ENCODE measurements at regions not wholly inside any gene's neighbourhood (a gene's known extent, or its start where the extent isn't known, plus 50 kb on each side); places are given as distances from the start of the nearest gene placed in this dataset.

GRCh38 chr1:218658899-218659298 lies 313.8 kb downstream of the TGFB2 start:
- Histone ChIP-seq H3K4ac (replicated peaks; ENCODE audit: insufficient read length, low read depth, low read length) (no peak overlapping the region), H2BK15ac (ENCODE audit: low read length) (no peak overlapping the region), H3K9me3 (ENCODE audit: insufficient read depth in 2 of 2, low read depth in 1 of 2, low read length in 1 of 2) (no peaks in the 10 kb centered on the region), H3K4me3 (ENCODE audit: extremely low read depth in 1 of 4, insufficient read depth in 2 of 4, low read depth in 3 of 4, low read length in 4 of 4) (no peak overlapping the region), H3K23me2 (ENCODE audit: low read depth, low read length) (no peaks in the 10 kb centered on the region), H3K18ac (ENCODE audit: extremely low read depth, low read length) (no peak overlapping the region), H2AFZ (ENCODE audit: low read length) (no peak overlapping the region), H4K91ac (replicated peaks; ENCODE audit: insufficient read length, low read length) (no peak overlapping the region), H2BK120ac (replicated peaks; ENCODE audit: low read depth, low read length) (no peak overlapping the region), H2AK5ac (ENCODE audit: low read depth, low read length) (no peak overlapping the region), H2BK20ac (ENCODE audit: low read length) (no peak overlapping the region), H3K14ac (ENCODE audit: insufficient read length) (no peak overlapping the region), H3K79me1 (ENCODE audit: low read depth, low read length) (no peaks in the 10 kb centered on the region), H3K36me3 (ENCODE audit: control insufficient read depth in 2 of 4, insufficient read depth in 4 of 4, low read length in 3 of 4) (no peaks in the 10 kb centered on the region), H3K27me3 (replicated peaks in 1 of 4; ENCODE audit: control insufficient read depth in 3 of 4, extremely low read depth in 1 of 4, insufficient read depth in 3 of 4, low read length in 3 of 4) (no peaks in the 10 kb centered on the region), H4K20me1 (replicated peaks in 1 of 2; ENCODE audit: control insufficient read depth in 1 of 2, insufficient read depth in 2 of 2, low read length in 2 of 2) (no peaks in the 10 kb centered on the region), H3K23ac (ENCODE audit: insufficient read length) (no peak overlapping the region), H3K4me2 (ENCODE audit: insufficient read depth in 1 of 2, low read depth in 2 of 2, low read length in 2 of 2) (no peak overlapping the region), H3K9ac (replicated peaks in 1 of 4; ENCODE audit: extremely low read depth in 1 of 4, low read depth in 3 of 4, low read length in 3 of 4) (no peak overlapping the region), H2BK12ac (ENCODE audit: low read depth, low read length) (no peak overlapping the region), H4K5ac (ENCODE audit: insufficient read length, low read depth, low read length) (no peak overlapping the region), H3K56ac (replicated peaks; ENCODE audit: insufficient read length, low read depth, low read length) (no peak overlapping the region), H4K8ac (ENCODE audit: extremely low read depth, insufficient read depth, low read length) (no peak overlapping the region), H3K79me2 (ENCODE audit: control insufficient read depth in 1 of 2, insufficient read depth in 2 of 2, low read length in 2 of 2) (no peaks in the 10 kb centered on the region), H2BK5ac (ENCODE audit: low read depth, low read length) (no peak overlapping the region), H3K27ac (ENCODE audit: low read depth, low read length) (no peak overlapping the region), H3K4me1 (replicated peaks in 1 of 4; ENCODE audit: control insufficient read depth in 3 of 4, insufficient read depth in 4 of 4, low read length in 3 of 4) (no peaks in the 10 kb centered on the region)
- WGBS, 2 experiments (ENCODE audit: extremely low coverage in 1 of 2, insufficient coverage in 1 of 2, insufficient read length in 1 of 2, insufficient replicate concordance in 2 of 2, low coverage in 1 of 2, low lambda C conversion rate in 2 of 2, missing lambda C conversion rate in 1 of 2), result 89% methylated on average over 6 of the region's 6 CpGs; no CpG with 5 or more reads in 1 of the 2 experiments
- ChIA-PET CTCF (ENCODE audit: partially characterized antibody) (interaction anchor here (1.2 kb wide), 1 partner anchor 26 kb away, joined by 3 read pairs; no protein-coding TSS in a partner anchor), POLR2A (ENCODE audit: partially characterized antibody) (interaction anchor here (0.7 kb wide), 1 partner anchor 170 kb away, joined by 3 read pairs; no protein-coding TSS in a partner anchor)
- peak in 1 of 2 experiments; percentile 2 for DNase-seq (ENCODE audit: low read depth in 1 of 2, low spot score in 2 of 2)
- TF ChIP-seq SP1 (IDR thresholded peaks at IDR 0.05; ENCODE audit: low read depth, low read length) (no peak), EGR1 (IDR thresholded peaks at IDR 0.05; ENCODE audit: borderline replicate concordance, low read depth, low read length) (no peak), FOSL1 (IDR thresholded peaks at IDR 0.05; ENCODE audit: insufficient read depth, low read depth, low read length) (no peak), SIN3A (conservative IDR thresholded peaks at IDR 0.05 in 1 of 2, IDR thresholded peaks at IDR 0.05 in 1 of 2; ENCODE audit: low read depth in 1 of 2, low read length in 2 of 2) (no peak), CBX8 (IDR thresholded peaks at IDR 0.05; ENCODE audit: borderline replicate concordance, low read depth, low read length) (no peak), ATF3 (IDR thresholded peaks at IDR 0.05; ENCODE audit: insufficient read depth, low read depth, low read length) (no peak), RAD21 (IDR thresholded peaks at IDR 0.05 in 1 of 2, conservative IDR thresholded peaks at IDR 0.05 in 1 of 2; ENCODE audit: low read depth in 2 of 2, low read length in 2 of 2) (no peak), EP300 (IDR thresholded peaks at IDR 0.05; ENCODE audit: borderline replicate concordance in 1 of 2, low read depth in 2 of 2, low read length in 2 of 2) (no peak), SP2 (IDR thresholded peaks at IDR 0.05; ENCODE audit: low read length) (no peak)
- TF ChIP-seq, protein P1, sequence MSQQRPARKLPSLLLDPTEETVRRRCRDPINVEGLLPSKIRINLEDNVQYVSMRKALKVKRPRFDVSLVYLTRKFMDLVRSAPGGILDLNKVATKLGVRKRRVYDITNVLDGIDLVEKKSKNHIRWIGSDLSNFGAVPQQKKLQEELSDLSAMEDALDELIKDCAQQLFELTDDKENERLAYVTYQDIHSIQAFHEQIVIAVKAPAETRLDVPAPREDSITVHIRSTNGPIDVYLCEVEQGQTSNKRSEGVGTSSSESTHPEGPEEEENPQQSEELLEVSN (IDR thresholded peaks at IDR 0.05), result no peak
- no peak for FAIRE-seq
